ENCODE measurements at regions not wholly inside any gene's neighbourhood (a gene's known extent, or its start where the extent isn't known, plus 50 kb on each side); places are given as distances from the start of the nearest gene placed in this dataset.

DNA sequence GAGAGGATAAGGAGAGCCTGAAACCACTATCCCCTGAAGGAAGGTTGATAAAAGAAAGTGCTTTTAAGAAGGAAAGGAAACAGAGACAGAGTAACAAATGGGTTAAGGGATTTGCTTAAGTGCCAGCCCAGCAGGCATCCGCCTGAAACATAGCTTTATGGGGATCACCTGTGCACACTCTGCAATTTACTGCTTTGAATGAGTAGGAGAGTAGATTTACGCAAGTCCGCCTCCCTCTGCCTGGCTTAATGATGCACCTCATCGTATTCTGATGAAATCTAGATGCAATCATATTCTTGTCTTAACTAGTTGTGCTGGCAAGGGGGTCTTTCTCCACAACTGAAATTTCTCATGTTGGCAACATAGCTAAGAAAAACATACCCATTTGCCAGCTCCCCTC, 101.1 kb upstream of the ID4 start:
- H3K4me2 ChIP-seq (ENCODE audit: low read length) = no peak overlapping the region
- no peaks in the 10 kb centered on the region for H3F3A ChIP-seq (ENCODE audit: insufficient read depth, low read length, poor library complexity, severe bottlenecking)
- no peak overlapping the region for H2AFZ ChIP-seq (ENCODE audit: low read depth, low read length)

DNA sequence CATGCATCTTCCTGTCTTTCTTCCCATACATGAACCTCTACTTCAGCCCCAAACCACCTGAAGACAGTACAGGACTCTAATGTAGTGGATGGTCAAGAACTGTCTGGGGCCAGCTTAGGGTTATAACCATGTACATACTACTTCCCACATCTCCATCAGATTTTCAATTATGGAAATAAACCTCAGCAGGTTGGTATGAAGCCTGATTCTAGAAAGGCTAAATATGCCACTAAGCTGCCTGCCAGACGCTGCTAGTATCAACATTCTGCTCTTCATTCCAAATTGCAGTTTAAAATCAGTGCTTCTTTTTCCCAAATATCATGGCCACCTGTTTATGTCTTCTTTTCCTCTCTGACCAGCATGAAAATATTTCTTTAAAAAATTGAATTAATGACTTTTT, 99.2 kb upstream of the ID4 start:
- Histone ChIP-seq H3K9ac (ENCODE audit: low read length) (no peak overlapping the region), H3K27ac (ENCODE audit: low read length) (no peak overlapping the region), H3K4me2 (ENCODE audit: low read length) (no peak overlapping the region), H3K9me3 (ENCODE audit: low read length) (no peaks in the 10 kb centered on the region), H3K4me3 (ENCODE audit: low read length) (no peak overlapping the region), H3F3A (ENCODE audit: insufficient read depth, low read length, poor library complexity, severe bottlenecking) (no peaks in the 10 kb centered on the region), H3K9me2 (ENCODE audit: insufficient read depth, low read length) (no peaks in the 10 kb centered on the region), H3K36me3 (ENCODE audit: insufficient read depth, low read length) (no peaks in the 10 kb centered on the region), H3K79me2 (replicated peaks; ENCODE audit: insufficient read depth, low read length) (no peaks in the 10 kb centered on the region), H4K20me1 (ENCODE audit: insufficient read depth) (no peaks in the 10 kb centered on the region), H3K27me3 (ENCODE audit: insufficient read depth, low read depth, low read length) (no peaks in the 10 kb centered on the region), H2AFZ (ENCODE audit: low read depth, low read length) (no peak overlapping the region)
- TF ChIP-seq TAF1 (IDR thresholded peaks at IDR 0.05; ENCODE audit: low read depth) (no peak), SMC3 (conservative IDR thresholded peaks at IDR 0.05; ENCODE audit: poor library complexity) (no peak), EP300 (conservative IDR thresholded peaks at IDR 0.05; ENCODE audit: poor library complexity, severe bottlenecking) (no peak), MXI1 (conservative IDR thresholded peaks at IDR 0.05; ENCODE audit: poor library complexity, severe bottlenecking) (no peak), POLR2AphosphoS5 (IDR thresholded peaks at IDR 0.05) (no peak), RAD21 (conservative IDR thresholded peaks at IDR 0.05) (no peak), EZH2 (IDR thresholded peaks at IDR 0.05; ENCODE audit: borderline replicate concordance, insufficient read depth, low read length, poor library complexity, severe bottlenecking) (no peak)
- TF ChIP-seq, protein P1, sequence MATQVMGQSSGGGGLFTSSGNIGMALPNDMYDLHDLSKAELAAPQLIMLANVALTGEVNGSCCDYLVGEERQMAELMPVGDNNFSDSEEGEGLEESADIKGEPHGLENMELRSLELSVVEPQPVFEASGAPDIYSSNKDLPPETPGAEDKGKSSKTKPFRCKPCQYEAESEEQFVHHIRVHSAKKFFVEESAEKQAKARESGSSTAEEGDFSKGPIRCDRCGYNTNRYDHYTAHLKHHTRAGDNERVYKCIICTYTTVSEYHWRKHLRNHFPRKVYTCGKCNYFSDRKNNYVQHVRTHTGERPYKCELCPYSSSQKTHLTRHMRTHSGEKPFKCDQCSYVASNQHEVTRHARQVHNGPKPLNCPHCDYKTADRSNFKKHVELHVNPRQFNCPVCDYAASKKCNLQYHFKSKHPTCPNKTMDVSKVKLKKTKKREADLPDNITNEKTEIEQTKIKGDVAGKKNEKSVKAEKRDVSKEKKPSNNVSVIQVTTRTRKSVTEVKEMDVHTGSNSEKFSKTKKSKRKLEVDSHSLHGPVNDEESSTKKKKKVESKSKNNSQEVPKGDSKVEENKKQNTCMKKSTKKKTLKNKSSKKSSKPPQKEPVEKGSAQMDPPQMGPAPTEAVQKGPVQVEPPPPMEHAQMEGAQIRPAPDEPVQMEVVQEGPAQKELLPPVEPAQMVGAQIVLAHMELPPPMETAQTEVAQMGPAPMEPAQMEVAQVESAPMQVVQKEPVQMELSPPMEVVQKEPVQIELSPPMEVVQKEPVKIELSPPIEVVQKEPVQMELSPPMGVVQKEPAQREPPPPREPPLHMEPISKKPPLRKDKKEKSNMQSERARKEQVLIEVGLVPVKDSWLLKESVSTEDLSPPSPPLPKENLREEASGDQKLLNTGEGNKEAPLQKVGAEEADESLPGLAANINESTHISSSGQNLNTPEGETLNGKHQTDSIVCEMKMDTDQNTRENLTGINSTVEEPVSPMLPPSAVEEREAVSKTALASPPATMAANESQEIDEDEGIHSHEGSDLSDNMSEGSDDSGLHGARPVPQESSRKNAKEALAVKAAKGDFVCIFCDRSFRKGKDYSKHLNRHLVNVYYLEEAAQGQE (IDR thresholded peaks at IDR 0.05; ENCODE audit: borderline replicate concordance) = no peak
- TF ChIP-seq, protein P2, sequence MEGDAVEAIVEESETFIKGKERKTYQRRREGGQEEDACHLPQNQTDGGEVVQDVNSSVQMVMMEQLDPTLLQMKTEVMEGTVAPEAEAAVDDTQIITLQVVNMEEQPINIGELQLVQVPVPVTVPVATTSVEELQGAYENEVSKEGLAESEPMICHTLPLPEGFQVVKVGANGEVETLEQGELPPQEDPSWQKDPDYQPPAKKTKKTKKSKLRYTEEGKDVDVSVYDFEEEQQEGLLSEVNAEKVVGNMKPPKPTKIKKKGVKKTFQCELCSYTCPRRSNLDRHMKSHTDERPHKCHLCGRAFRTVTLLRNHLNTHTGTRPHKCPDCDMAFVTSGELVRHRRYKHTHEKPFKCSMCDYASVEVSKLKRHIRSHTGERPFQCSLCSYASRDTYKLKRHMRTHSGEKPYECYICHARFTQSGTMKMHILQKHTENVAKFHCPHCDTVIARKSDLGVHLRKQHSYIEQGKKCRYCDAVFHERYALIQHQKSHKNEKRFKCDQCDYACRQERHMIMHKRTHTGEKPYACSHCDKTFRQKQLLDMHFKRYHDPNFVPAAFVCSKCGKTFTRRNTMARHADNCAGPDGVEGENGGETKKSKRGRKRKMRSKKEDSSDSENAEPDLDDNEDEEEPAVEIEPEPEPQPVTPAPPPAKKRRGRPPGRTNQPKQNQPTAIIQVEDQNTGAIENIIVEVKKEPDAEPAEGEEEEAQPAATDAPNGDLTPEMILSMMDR (IDR thresholded peaks at IDR 0.05; ENCODE audit: poor library complexity, severe bottlenecking) = no peak

More for the DNA sequence above, 101.1 kb upstream of the ID4 start:
- H3K27me3 ChIP-seq (ENCODE audit: insufficient read depth, low read depth, low read length) = no peaks in the 10 kb centered on the region
- peak overlapping the region; percentile 49 for H3K27ac ChIP-seq (ENCODE audit: low read length)
- peak; percentile 92 for TF ChIP-seq POLR2AphosphoS5 (IDR thresholded peaks at IDR 0.05)
- TF ChIP-seq EP300 (conservative IDR thresholded peaks at IDR 0.05; ENCODE audit: poor library complexity, severe bottlenecking) = peak; percentile 61
- TF ChIP-seq, protein P2 (IDR thresholded peaks at IDR 0.05; ENCODE audit: poor library complexity, severe bottlenecking) = no peak
- TF ChIP-seq RAD21 (conservative IDR thresholded peaks at IDR 0.05) = peak; percentile 34
- TF ChIP-seq, protein P1 (IDR thresholded peaks at IDR 0.05; ENCODE audit: borderline replicate concordance) = peak; percentile 68
- TF ChIP-seq SMC3 (conservative IDR thresholded peaks at IDR 0.05; ENCODE audit: poor library complexity) = peak; percentile 33
- H3K36me3 ChIP-seq (ENCODE audit: insufficient read depth, low read length) = no peaks in the 10 kb centered on the region
- H3K4me3 ChIP-seq (ENCODE audit: low read length) = no peak overlapping the region
- no peaks in the 10 kb centered on the region for H3K9me3 ChIP-seq (ENCODE audit: low read length)
- H3K9me2 ChIP-seq (ENCODE audit: insufficient read depth, low read length) = no peaks in the 10 kb centered on the region
- no peak overlapping the region for H3K9ac ChIP-seq (ENCODE audit: low read length)
- H3K79me2 ChIP-seq (replicated peaks; ENCODE audit: insufficient read depth, low read length) = no peaks in the 10 kb centered on the region
- H4K20me1 ChIP-seq (ENCODE audit: insufficient read depth) = no peaks in the 10 kb centered on the region
